IMR-90 (cell line): ENCODE measurements at regions not wholly inside any gene's neighbourhood (a gene's known extent, or its start where the extent isn't known, plus 50 kb on each side); places are given as distances from the start of the nearest gene placed in this dataset.

Experiments
- ATAC-seq: fragments of 200-7000 bp; cut with Tn5 transposase; 2 replicates; pipeline ENCODE4 v1.9.1; 2020; ENCODE audit warnings: low read depth, mild to moderate bottlenecking, moderate library complexity
- BruUV-seq: library from RNA; stranded (reverse); fragments of 400-500 nt; replicated peaks from 2 replicates; lab custom pipeline; 2021; lab: Mats Ljungman, UMichigan
- CTCF ChIA-PET: fragments of 300-600 bp; formaldehyde crosslinking; extraction: SDS; loops from one replicate; lab custom pipeline; 2021; ENCODE audit warnings: antibody characterized with exemption; lab: Yijun Ruan, JAX
- POLR2A ChIA-PET: fragments of 300-600 bp; sonication (Branson Sonifier 250); formaldehyde crosslinking; loops from one replicate; lab custom pipeline; 2022; ENCODE audit warnings: antibody characterized with exemption; ENCODE audit not compliant: unreplicated experiment; lab: Charles Lee
- DNase-seq: peaks from one replicate; pipeline ENCODE4 v3.0.0; 2013
- H2AFZ ChIP-seq: replicated peaks from 2 replicates; pipeline ENCODE3; 2013; ENCODE audit warnings: low read length, mild to moderate bottlenecking; ENCODE audit not compliant: poor library complexity
- H2AK5ac ChIP-seq: 2 replicates; pipeline ENCODE4 v1.6.1; 2013; ENCODE audit warnings: low read depth, low read length, inconsistent platforms
- H2AK9ac ChIP-seq: replicated peaks from 2 replicates; pipeline ENCODE3; 2013; ENCODE audit warnings: mild to moderate bottlenecking, low read depth, low read length, moderate library complexity; ENCODE audit not compliant: poor library complexity
- H2BK120ac ChIP-seq: 2 replicates; pipeline ENCODE4 v1.6.1; 2013; ENCODE audit warnings: low read depth, low read length, inconsistent platforms
- H2BK15ac ChIP-seq: 3 replicates; pipeline ENCODE4 v1.6.1; 2013; ENCODE audit warnings: low read depth, low read length, inconsistent platforms
- H2BK20ac ChIP-seq: 2 replicates; pipeline ENCODE4 v1.6.1; 2013; ENCODE audit warnings: low read depth, mild to moderate bottlenecking, inconsistent platforms, low read length, moderate library complexity
- H2BK5ac ChIP-seq: 2 replicates; pipeline ENCODE4 v1.6.1; 2013; ENCODE audit warnings: mild to moderate bottlenecking, low read depth, low read length, inconsistent platforms; ENCODE audit not compliant: poor library complexity, severe bottlenecking
- H3K14ac ChIP-seq: replicated peaks from 2 replicates; pipeline ENCODE4 v1.6.1; 2013; ENCODE audit warnings: low read depth, low read length, inconsistent platforms
- H3K18ac ChIP-seq: 2 replicates; pipeline ENCODE4 v1.6.1; 2013; ENCODE audit warnings: low read depth, low read length, control low read depth
- H3K23ac ChIP-seq: 2 replicates; pipeline ENCODE4 v1.6.1; 2013; ENCODE audit warnings: low read depth, low read length, inconsistent platforms
- H3K27ac ChIP-seq: 2 replicates; pipeline ENCODE4 v1.5.1; 2013; ENCODE audit warnings: mild to moderate bottlenecking, control low read depth, low read length; ENCODE audit not compliant: insufficient read depth
- H3K27me3 ChIP-seq: 2 replicates; pipeline ENCODE4 v1.6.1; 2013; ENCODE audit warnings: low read length; ENCODE audit not compliant: control insufficient read depth, insufficient read depth
- H3K36me3 ChIP-seq: 2 replicates; pipeline ENCODE4 v1.6.1; 2013; ENCODE audit warnings: low read length, mixed read lengths; ENCODE audit not compliant: control insufficient read depth, insufficient read depth
- H3K4ac ChIP-seq: 2 replicates; pipeline ENCODE4 v1.6.1; 2013; ENCODE audit warnings: low read depth, low read length, inconsistent platforms
- H3K4me1 ChIP-seq: 2 replicates; pipeline ENCODE4 v1.6.1; 2013; ENCODE audit warnings: low read length, mixed read lengths; ENCODE audit not compliant: control insufficient read depth, insufficient read depth
- H3K4me2 ChIP-seq: 2 replicates; pipeline ENCODE4 v1.6.1; 2013; ENCODE audit warnings: low read depth, mild to moderate bottlenecking, control low read depth, low read length, moderate library complexity
- H3K4me3 ChIP-seq: 2 replicates; pipeline ENCODE4 v1.5.1; 2013; ENCODE audit warnings: low read depth, mild to moderate bottlenecking, control low read depth, low read length, moderate library complexity; ENCODE audit not compliant: insufficient read depth
- H3K56ac ChIP-seq: 2 replicates; pipeline ENCODE4 v1.6.1; 2013; ENCODE audit warnings: low read length, inconsistent platforms; ENCODE audit not compliant: insufficient read depth; ENCODE audit errors: extremely low read depth
- H3K79me1 ChIP-seq, 2 experiments: 2 replicates each; pipeline ENCODE4 v1.6.1; 2013; ENCODE audit warnings: low read length in 2 of 2, inconsistent platforms in 1 of 2, low read depth in 1 of 2
- H3K9ac ChIP-seq: 2 replicates; pipeline ENCODE4 v1.6.1; 2013; ENCODE audit warnings: low read depth, low read length, control low read depth
- H3K9me1 ChIP-seq: 2 replicates; pipeline ENCODE4 v1.6.1; 2013; ENCODE audit warnings: low read length, inconsistent platforms; ENCODE audit not compliant: insufficient read depth
- H3K9me3 ChIP-seq: 2 replicates; pipeline ENCODE4 v1.6.1; 2013; ENCODE audit warnings: low read length; ENCODE audit not compliant: control insufficient read depth, insufficient read depth
- H4K20me1 ChIP-seq: 2 replicates; pipeline ENCODE4 v1.6.1; 2013; ENCODE audit warnings: low read length, inconsistent platforms; ENCODE audit not compliant: insufficient read depth
- H4K5ac ChIP-seq: 2 replicates; pipeline ENCODE4 v1.6.1; 2013; ENCODE audit warnings: mild to moderate bottlenecking, low read depth, low read length, control low read depth
- H4K8ac ChIP-seq, 2 experiments: 2 replicates each; pipeline ENCODE4 v1.6.1; 2013; ENCODE audit warnings: low read depth in 2 of 2, low read length in 2 of 2, control low read depth in 1 of 2, inconsistent platforms in 1 of 2
- H4K91ac ChIP-seq: 2 replicates; pipeline ENCODE4 v1.6.1; 2013; ENCODE audit warnings: low read depth, low read length, inconsistent platforms; ENCODE audit not compliant: insufficient read depth
- CEBPB ChIP-seq: IDR thresholded peaks from 2 replicates; pipeline ENCODE4 v1.6.1; 2012; ENCODE audit warnings: low read depth, low read length, improper control_type of control experiment
- CHD1 ChIP-seq: IDR thresholded peaks from 2 replicates; pipeline ENCODE4 v1.6.1; 2012; ENCODE audit warnings: low read depth, low read length, improper control_type of control experiment
- ELK1 ChIP-seq: fragments of 150-350 bp; IDR thresholded peaks from 2 replicates; pipeline ENCODE4 v1.6.1; 2016; ENCODE audit warnings: low read depth, mild to moderate bottlenecking, low read length, moderate library complexity, borderline replicate concordance
- FOS ChIP-seq: fragments of 150-350 bp; IDR thresholded peaks from 2 replicates; pipeline ENCODE4 v1.6.1; 2016; ENCODE audit warnings: low read depth, low read length
- MXI1 ChIP-seq: IDR thresholded peaks from 2 replicates; pipeline ENCODE4 v1.6.1; 2012; ENCODE audit warnings: low read depth, mild to moderate bottlenecking, low read length, moderate library complexity, borderline replicate concordance
- POLR2A ChIP-seq: IDR thresholded peaks from 2 replicates; pipeline ENCODE4 v1.6.1; 2012; ENCODE audit warnings: mild to moderate bottlenecking, low read depth, low read length
- SMC3 ChIP-seq: fragments of 150-350 bp; IDR thresholded peaks from 2 replicates; pipeline ENCODE4 v1.6.1; 2016; ENCODE audit warnings: low read depth, mild to moderate bottlenecking, antibody characterized with exemption, low read length, moderate library complexity
- USF2 ChIP-seq: fragments of 150-350 bp; IDR thresholded peaks from 2 replicates; pipeline ENCODE4 v1.6.1; 2017; ENCODE audit warnings: mild to moderate bottlenecking, antibody characterized with exemption, low read length, low read depth
- WGBS, 2 experiments: methylation state at CpG; one replicate each; pipeline versions ENCODE4 v1.1.5 to v1.1.7; 2013; ENCODE audit warnings: missing lambda C conversion rate in 2 of 2; ENCODE audit not compliant: insufficient read length in 1 of 2; ENCODE audit errors: extremely low coverage in 2 of 2; 5-methylcytosine and 5-hydroxymethylcytosine counted together
- dilution Hi-C: fragments of 300-500 bp; cut with HindIII; formaldehyde crosslinking; loops from one replicate; pipeline ENCODE4 v1.14.3; 2018; ENCODE audit warnings: low sequenced_read_pairs; ENCODE audit not compliant: unreplicated experiment
- in situ Hi-C: fragments of 300-500 bp; cut with MboI; formaldehyde crosslinking; loops from 3 replicates; pipeline ENCODE4 v1.14.3; 2019; ENCODE audit warnings: low sequenced_read_pairs, inconsistent platforms, mixed read lengths
- intact Hi-C: fragments of 100-400 bp; cut with micrococcal nuclease; formaldehyde crosslinking; loops from 2 replicates; pipeline ENCODE4 v1.10.0; 2022
- TF ChIP-seq, protein P1 (sequence below): conservative IDR thresholded peaks from 2 replicates; pipeline ENCODE4 v1.5.1; 2012; ENCODE audit warnings: mild to moderate bottlenecking, low read depth, low read length, improper control_type of control experiment

GRCh38 chr22:26090821-26091220 is 78.4 kb upstream of the SEZ6L start:
- 10% methylated on average over 3 of the region's 6 CpGs; no CpG with 5 or more reads in 1 of the 2 experiments for WGBS, 2 experiments
- no peak for TF ChIP-seq CHD1
- no peak for TF ChIP-seq ELK1
- TF ChIP-seq POLR2A: no peak
- no peak for TF ChIP-seq CEBPB
- TF ChIP-seq, protein P1, sequence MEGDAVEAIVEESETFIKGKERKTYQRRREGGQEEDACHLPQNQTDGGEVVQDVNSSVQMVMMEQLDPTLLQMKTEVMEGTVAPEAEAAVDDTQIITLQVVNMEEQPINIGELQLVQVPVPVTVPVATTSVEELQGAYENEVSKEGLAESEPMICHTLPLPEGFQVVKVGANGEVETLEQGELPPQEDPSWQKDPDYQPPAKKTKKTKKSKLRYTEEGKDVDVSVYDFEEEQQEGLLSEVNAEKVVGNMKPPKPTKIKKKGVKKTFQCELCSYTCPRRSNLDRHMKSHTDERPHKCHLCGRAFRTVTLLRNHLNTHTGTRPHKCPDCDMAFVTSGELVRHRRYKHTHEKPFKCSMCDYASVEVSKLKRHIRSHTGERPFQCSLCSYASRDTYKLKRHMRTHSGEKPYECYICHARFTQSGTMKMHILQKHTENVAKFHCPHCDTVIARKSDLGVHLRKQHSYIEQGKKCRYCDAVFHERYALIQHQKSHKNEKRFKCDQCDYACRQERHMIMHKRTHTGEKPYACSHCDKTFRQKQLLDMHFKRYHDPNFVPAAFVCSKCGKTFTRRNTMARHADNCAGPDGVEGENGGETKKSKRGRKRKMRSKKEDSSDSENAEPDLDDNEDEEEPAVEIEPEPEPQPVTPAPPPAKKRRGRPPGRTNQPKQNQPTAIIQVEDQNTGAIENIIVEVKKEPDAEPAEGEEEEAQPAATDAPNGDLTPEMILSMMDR: no peak
- TF ChIP-seq SMC3: no peak
- TF ChIP-seq USF2: no peak
- no peak for TF ChIP-seq MXI1
- TF ChIP-seq FOS: no peak

More at GRCh38 chr22:26090821-26091220, 78.4 kb upstream of the SEZ6L start:
- H3K9me3 ChIP-seq: peaks cover 14% of the 10 kb centered on the region
- BruUV-seq: no TSS peak
- ChIA-PET CTCF (no interaction called here), POLR2A (no interaction called here)
- in situ Hi-C loops (no loop called here), dilution Hi-C loops (no loop called here), intact Hi-C loops (no loop called here)
- H4K5ac ChIP-seq: no peak overlapping the region
- ATAC-seq (no peak), DNase-seq (no peak)
- H3K36me3 ChIP-seq: no peaks in the 10 kb centered on the region
- H4K20me1 ChIP-seq: no peaks in the 10 kb centered on the region
- H2BK20ac ChIP-seq: no peak overlapping the region
- H3K56ac ChIP-seq: no peak overlapping the region
- H3K4ac ChIP-seq: no peak overlapping the region
- H2AK9ac ChIP-seq: no peak overlapping the region
- no peak overlapping the region for H2AFZ ChIP-seq
- no peak overlapping the region for H2BK120ac ChIP-seq
- no peak overlapping the region for H4K8ac ChIP-seq
- H3K9ac ChIP-seq: no peak overlapping the region
- H4K91ac ChIP-seq: no peak overlapping the region
- H3K4me1 ChIP-seq: no peaks in the 10 kb centered on the region
- no peaks in the 10 kb centered on the region for H3K9me1 ChIP-seq
- H3K23ac ChIP-seq: no peak overlapping the region
- H3K14ac ChIP-seq: no peak overlapping the region
- no peak overlapping the region for H2AK5ac ChIP-seq
- no peaks in the 10 kb centered on the region for H3K79me1 ChIP-seq
- no peak overlapping the region for H3K4me3 ChIP-seq
- H2BK5ac ChIP-seq: no peak overlapping the region
- H3K27me3 ChIP-seq: no peaks in the 10 kb centered on the region
- no peak overlapping the region for H2BK15ac ChIP-seq
- H3K18ac ChIP-seq: no peak overlapping the region
- no peak overlapping the region for H3K4me2 ChIP-seq
- no peak overlapping the region for H3K27ac ChIP-seq
